ENCODE measurements at regions not wholly inside any gene's neighbourhood (a gene's known extent, or its start where the extent isn't known, plus 50 kb on each side); places are given as distances from the start of the nearest gene placed in this dataset.

- TF ChIP-seq CTCF (IDR thresholded peaks at IDR 0.05) (no peak), POLR2A (IDR thresholded peaks at IDR 0.05) (no peak), EP300 (IDR thresholded peaks at IDR 0.05) (no peak)
These were observed 131.2 kb downstream of the CBLN2 start for GRCh38 chr18:72412927-72413326.

Measured in suprapubic skin (tissue), 3 donors.